ENCODE measurements at regions not wholly inside any gene's neighbourhood (a gene's known extent, or its start where the extent isn't known, plus 50 kb on each side); places are given as distances from the start of the nearest gene placed in this dataset.

DNA sequence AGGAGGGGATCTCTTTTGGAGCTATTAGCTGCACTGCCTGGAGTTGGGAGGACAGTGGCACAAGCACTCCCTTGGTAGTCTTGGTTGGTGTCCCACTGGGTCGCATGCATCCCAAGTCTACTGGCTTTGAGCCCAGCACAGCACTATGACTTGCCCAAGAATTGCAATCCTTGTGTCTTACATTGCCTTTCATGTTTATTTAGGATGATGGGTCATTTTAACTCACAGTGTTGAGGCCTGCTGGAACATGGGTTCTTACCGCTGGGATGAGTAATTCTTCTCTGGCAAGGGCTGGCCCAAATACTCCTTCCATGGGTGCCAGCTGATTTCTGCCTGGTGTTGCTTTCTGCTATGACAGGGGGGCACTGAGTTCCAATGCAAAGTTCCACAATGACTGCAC, 185.5 kb downstream of the TEX13C start:
- TF ChIP-seq, protein P1, sequence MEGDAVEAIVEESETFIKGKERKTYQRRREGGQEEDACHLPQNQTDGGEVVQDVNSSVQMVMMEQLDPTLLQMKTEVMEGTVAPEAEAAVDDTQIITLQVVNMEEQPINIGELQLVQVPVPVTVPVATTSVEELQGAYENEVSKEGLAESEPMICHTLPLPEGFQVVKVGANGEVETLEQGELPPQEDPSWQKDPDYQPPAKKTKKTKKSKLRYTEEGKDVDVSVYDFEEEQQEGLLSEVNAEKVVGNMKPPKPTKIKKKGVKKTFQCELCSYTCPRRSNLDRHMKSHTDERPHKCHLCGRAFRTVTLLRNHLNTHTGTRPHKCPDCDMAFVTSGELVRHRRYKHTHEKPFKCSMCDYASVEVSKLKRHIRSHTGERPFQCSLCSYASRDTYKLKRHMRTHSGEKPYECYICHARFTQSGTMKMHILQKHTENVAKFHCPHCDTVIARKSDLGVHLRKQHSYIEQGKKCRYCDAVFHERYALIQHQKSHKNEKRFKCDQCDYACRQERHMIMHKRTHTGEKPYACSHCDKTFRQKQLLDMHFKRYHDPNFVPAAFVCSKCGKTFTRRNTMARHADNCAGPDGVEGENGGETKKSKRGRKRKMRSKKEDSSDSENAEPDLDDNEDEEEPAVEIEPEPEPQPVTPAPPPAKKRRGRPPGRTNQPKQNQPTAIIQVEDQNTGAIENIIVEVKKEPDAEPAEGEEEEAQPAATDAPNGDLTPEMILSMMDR (IDR thresholded peaks at IDR 0.05 in 8 of 11, conservative IDR thresholded peaks at IDR 0.05 in 3 of 11), result no peak
- TF ChIP-seq POLR2AphosphoS5 (IDR thresholded peaks at IDR 0.05), result no peak
- TF ChIP-seq POLR2A (IDR thresholded peaks at IDR 0.05), result no peak

Measured in spleen (tissue), 7 donors.